ENCODE measurements at regions not wholly inside any gene's neighbourhood (a gene's known extent, or its start where the extent isn't known, plus 50 kb on each side); places are given as distances from the start of the nearest gene placed in this dataset.

DNA sequence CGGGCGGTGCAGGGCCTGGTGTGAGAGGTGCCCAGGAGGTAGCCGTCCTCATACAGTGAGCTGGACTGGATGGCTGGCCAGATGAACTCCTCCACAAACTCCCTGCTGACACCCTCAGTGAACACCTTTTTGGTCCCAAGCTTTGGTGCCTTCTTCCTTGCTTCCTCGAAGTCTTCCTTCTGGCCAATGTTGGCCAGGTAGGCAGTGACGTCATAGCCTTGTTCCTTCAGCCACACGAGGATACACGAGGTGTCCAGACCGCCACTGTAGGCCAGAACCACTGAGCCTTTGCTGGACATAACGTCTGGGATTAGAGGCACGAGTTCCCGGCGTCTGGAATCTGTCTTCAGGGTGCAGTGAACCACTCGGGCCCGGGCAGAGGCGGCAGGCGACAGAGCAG, 206.8 kb upstream of the SP4 start:
- H3K4me3 Mint-ChIP-seq (ENCODE audit: unreplicated experiment): no peak overlapping the region
- H3K36me3 Mint-ChIP-seq (ENCODE audit: unreplicated experiment): no peaks in the 10 kb centered on the region
- no peak overlapping the region for H3K27ac Mint-ChIP-seq (ENCODE audit: unreplicated experiment)
- TF ChIP-seq, protein P1, sequence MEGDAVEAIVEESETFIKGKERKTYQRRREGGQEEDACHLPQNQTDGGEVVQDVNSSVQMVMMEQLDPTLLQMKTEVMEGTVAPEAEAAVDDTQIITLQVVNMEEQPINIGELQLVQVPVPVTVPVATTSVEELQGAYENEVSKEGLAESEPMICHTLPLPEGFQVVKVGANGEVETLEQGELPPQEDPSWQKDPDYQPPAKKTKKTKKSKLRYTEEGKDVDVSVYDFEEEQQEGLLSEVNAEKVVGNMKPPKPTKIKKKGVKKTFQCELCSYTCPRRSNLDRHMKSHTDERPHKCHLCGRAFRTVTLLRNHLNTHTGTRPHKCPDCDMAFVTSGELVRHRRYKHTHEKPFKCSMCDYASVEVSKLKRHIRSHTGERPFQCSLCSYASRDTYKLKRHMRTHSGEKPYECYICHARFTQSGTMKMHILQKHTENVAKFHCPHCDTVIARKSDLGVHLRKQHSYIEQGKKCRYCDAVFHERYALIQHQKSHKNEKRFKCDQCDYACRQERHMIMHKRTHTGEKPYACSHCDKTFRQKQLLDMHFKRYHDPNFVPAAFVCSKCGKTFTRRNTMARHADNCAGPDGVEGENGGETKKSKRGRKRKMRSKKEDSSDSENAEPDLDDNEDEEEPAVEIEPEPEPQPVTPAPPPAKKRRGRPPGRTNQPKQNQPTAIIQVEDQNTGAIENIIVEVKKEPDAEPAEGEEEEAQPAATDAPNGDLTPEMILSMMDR (IDR thresholded peaks at IDR 0.05; ENCODE audit: partially characterized antibody, unreplicated experiment): no peak
- no peaks in the 10 kb centered on the region for H3K27me3 Mint-ChIP-seq (ENCODE audit: unreplicated experiment)
- no peak for DNase-seq
- H3K4me1 Mint-ChIP-seq (ENCODE audit: low read depth, unreplicated experiment): no peaks in the 10 kb centered on the region
- no peaks in the 10 kb centered on the region for H3K9me3 Mint-ChIP-seq (ENCODE audit: unreplicated experiment)

DNA sequence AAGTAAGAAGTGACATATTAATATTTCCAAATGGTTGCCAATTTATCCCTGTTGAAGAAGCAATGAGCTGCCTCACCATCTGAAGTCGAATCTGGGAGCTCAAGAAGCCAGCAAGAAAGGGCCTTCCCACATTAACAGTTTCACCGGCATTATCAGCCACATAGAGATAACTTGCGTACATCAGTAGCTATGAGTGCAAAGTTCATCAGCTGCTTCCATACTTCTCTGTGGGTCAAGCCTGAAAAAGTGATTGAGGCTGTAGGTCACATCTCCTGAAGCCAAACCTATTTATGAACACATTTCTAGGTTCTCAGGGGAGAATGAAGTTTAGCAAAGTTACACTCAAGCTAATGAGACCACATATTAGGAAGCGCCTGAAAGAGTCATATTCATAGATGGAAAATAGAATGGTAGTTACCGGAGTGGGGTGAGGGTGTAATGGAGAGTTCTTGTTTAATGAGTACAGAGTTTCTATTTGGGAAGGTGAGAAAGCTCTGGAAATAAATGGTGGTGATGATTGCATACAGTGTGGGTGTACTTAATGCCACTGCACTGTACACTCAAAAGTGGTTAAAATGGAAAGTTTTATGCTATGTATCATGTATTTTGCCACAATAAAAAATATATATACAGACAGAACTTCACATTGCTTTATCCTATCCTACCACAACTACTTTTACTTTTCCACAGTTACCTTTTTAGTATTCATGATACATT, 189.3 kb upstream of the SP4 start:
- Mint-ChIP-seq H3K27ac (ENCODE audit: unreplicated experiment) (no peak overlapping the region), H3K4me3 (ENCODE audit: unreplicated experiment) (no peak overlapping the region), H3K36me3 (ENCODE audit: unreplicated experiment) (no peaks in the 10 kb centered on the region), H3K9me3 (ENCODE audit: unreplicated experiment) (no peaks in the 10 kb centered on the region), H3K27me3 (ENCODE audit: unreplicated experiment) (no peaks in the 10 kb centered on the region), H3K4me1 (ENCODE audit: low read depth, unreplicated experiment) (no peaks in the 10 kb centered on the region)
- TF ChIP-seq, protein P1 (IDR thresholded peaks at IDR 0.05; ENCODE audit: partially characterized antibody, unreplicated experiment): no peak
- DNase-seq: no peak

DNA sequence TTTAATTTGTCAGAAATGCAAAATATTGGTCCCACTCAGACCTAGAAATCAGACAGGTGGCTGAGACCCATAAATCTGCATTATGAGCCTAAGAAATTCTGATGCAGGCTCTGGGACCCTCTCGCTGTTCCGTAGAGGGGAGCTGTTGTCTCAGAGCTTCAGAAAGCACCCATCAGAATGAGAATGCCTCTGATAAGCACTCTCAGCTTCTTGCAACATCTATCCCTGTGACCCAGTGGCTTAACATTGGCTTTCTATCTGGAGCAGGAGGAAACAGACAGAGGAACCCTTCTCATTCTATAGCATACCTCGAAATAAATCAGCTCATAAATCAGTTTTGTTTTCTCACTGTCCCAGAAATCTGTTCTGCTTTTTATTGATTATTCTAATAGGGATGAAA, 184.6 kb upstream of the SP4 start:
- no peaks in the 10 kb centered on the region for H3K4me1 Mint-ChIP-seq (ENCODE audit: low read depth, unreplicated experiment)
- H3K36me3 Mint-ChIP-seq (ENCODE audit: unreplicated experiment): no peaks in the 10 kb centered on the region
- H3K27me3 Mint-ChIP-seq (ENCODE audit: unreplicated experiment): no peaks in the 10 kb centered on the region
- DNase-seq: no peak
- TF ChIP-seq, protein P1 (IDR thresholded peaks at IDR 0.05; ENCODE audit: partially characterized antibody, unreplicated experiment): no peak
- no peaks in the 10 kb centered on the region for H3K9me3 Mint-ChIP-seq (ENCODE audit: unreplicated experiment)
- no peak overlapping the region for H3K27ac Mint-ChIP-seq (ENCODE audit: unreplicated experiment)
- no peak overlapping the region for H3K4me3 Mint-ChIP-seq (ENCODE audit: unreplicated experiment)

DNA sequence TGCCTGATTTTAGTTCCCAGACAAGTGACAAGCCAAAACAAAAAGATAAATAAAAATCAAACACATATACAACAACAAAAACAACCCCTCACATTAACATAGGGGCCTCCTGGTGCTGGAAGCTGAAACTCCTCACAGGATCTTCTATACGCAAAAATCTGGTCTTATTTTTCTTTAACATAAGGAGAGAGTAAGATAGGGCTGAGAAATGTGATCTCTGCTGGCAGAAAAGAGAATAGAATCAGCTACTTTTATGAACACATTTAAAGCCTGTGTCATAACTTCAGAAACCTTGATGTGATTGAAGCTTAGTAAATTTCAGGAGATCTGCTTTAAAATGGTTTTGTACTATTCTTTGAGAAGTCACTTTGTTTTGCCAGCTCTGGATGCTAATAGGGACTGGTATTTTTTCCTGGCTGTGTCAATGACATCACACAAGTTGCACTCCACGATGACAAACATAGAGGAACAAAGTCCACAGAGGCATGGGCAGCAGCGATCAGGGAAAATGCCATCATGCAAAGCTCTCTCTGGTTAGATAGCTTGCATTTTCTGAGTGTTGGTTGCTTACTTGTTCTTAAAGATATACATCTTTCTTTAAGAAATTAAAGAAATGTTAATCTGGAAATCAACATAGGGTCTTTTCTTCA, 176.6 kb upstream of the SP4 start:
- H3K36me3 Mint-ChIP-seq (ENCODE audit: unreplicated experiment): no peaks in the 10 kb centered on the region
- no peak for DNase-seq
- H3K27me3 Mint-ChIP-seq (ENCODE audit: unreplicated experiment): no peaks in the 10 kb centered on the region
- H3K4me3 Mint-ChIP-seq (ENCODE audit: unreplicated experiment): no peak overlapping the region
- no peaks in the 10 kb centered on the region for H3K9me3 Mint-ChIP-seq (ENCODE audit: unreplicated experiment)
- TF ChIP-seq, protein P1 (IDR thresholded peaks at IDR 0.05; ENCODE audit: partially characterized antibody, unreplicated experiment): no peak
- H3K4me1 Mint-ChIP-seq (ENCODE audit: low read depth, unreplicated experiment): no peaks in the 10 kb centered on the region
- H3K27ac Mint-ChIP-seq (ENCODE audit: unreplicated experiment): no peak overlapping the region
